ENCODE measurements at regions not wholly inside any gene's neighbourhood (a gene's known extent, or its start where the extent isn't known, plus 50 kb on each side); places are given as distances from the start of the nearest gene placed in this dataset.

- no peak overlapping the region for H2AFZ ChIP-seq (ENCODE audit: low read length)
- no peak for TF ChIP-seq CTCF (conservative IDR thresholded peaks at IDR 0.05; ENCODE audit: low read length)
- TF ChIP-seq EZH2phosphoT487 (IDR thresholded peaks at IDR 0.05; ENCODE audit: borderline replicate concordance, low read depth, low read length) = no peak
- H3K36me3 ChIP-seq (ENCODE audit: insufficient read depth, low read length) = no peaks in the 10 kb centered on the region
- H3K9me3 ChIP-seq (ENCODE audit: low read length) = no peaks in the 10 kb centered on the region
- no peaks in the 10 kb centered on the region for H3K9me2 ChIP-seq (ENCODE audit: insufficient read depth, low read length)
- intact Hi-C loops (cut with micrococcal nuclease; ENCODE audit: unreplicated experiment) = no loop called here
- H3K27ac ChIP-seq (ENCODE audit: low read depth, low read length, poor library complexity, severe bottlenecking) = no peak overlapping the region
- no peak for DNase-seq (ENCODE audit: low spot score)
- no peak overlapping the region for H3K4me2 ChIP-seq (ENCODE audit: low read length)
- H4K20me1 ChIP-seq (ENCODE audit: insufficient read depth, low read length) = no peaks in the 10 kb centered on the region
- ChIA-PET CTCF (ENCODE audit: unreplicated experiment) (no interaction called here), POLR2A (interaction anchor here (0.6 kb wide), 2 partner anchors 29 to 86 kb away, joined by 3 to 4 read pairs; no protein-coding TSS in a partner anchor)
- peaks cover 11% of the 10 kb centered on the region for H3K4me1 ChIP-seq (ENCODE audit: insufficient read depth, low read length, poor library complexity, severe bottlenecking)
- no peaks in the 10 kb centered on the region for H3K79me2 ChIP-seq (ENCODE audit: insufficient read depth, low read depth, low read length)
- H3K4me3 ChIP-seq (ENCODE audit: low read depth, low read length, poor library complexity, severe bottlenecking) = no peak overlapping the region
- BruUV-seq (replicated peaks) = no TSS peak
These were observed 85.3 kb downstream of the CD164 start for GRCh38 chr6:109296971-109297372.

DNA sequence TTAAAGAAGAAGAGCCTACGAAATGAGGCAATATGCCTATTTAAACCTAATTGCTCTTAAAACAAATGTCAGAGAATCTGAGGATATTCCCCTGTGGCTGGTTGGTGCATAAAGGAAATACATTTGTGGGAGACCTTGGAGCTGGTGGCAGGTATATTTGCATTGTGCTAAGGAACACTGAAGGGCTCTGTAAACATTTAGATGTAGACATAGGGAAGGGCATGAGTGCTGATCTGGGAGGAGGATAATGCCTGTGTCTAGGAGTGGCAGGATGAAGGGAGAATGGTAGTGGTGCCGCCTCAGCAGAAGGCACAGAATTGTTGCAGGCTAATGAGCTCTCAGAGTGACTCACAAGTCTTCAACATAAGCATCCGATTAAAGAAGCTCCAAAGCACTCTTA is 85.8 kb downstream of the CD164 start:
- Histone ChIP-seq H2AFZ (ENCODE audit: low read length) (no peak overlapping the region), H3K9me3 (ENCODE audit: low read length) (no peaks in the 10 kb centered on the region), H3K9me2 (ENCODE audit: insufficient read depth, low read length) (no peaks in the 10 kb centered on the region), H4K20me1 (ENCODE audit: insufficient read depth, low read length) (no peaks in the 10 kb centered on the region), H3K79me2 (ENCODE audit: insufficient read depth, low read depth, low read length) (no peaks in the 10 kb centered on the region), H3K36me3 (ENCODE audit: insufficient read depth, low read length) (no peaks in the 10 kb centered on the region), H3K27ac (ENCODE audit: low read depth, low read length, poor library complexity, severe bottlenecking) (no peak overlapping the region), H3K4me3 (ENCODE audit: low read depth, low read length, poor library complexity, severe bottlenecking) (no peak overlapping the region), H3K4me2 (ENCODE audit: low read length) (no peak overlapping the region), H3K4me1 (ENCODE audit: insufficient read depth, low read length, poor library complexity, severe bottlenecking) (peaks cover 11% of the 10 kb centered on the region)
- intact Hi-C loops (cut with micrococcal nuclease; ENCODE audit: unreplicated experiment) = no loop called here
- BruUV-seq (replicated peaks) = no TSS peak
- DNase-seq (ENCODE audit: low spot score) = no peak
- POLR2A ChIA-PET = interaction anchor here (0.5 to 0.6 kb wide), 3 partner anchors 29 to 182 kb away, joined by 3 to 4 read pairs (median 3); no protein-coding TSS in a partner anchor
- CTCF ChIA-PET (ENCODE audit: unreplicated experiment) = no interaction called here
- no peak for TF ChIP-seq EZH2phosphoT487 (IDR thresholded peaks at IDR 0.05; ENCODE audit: borderline replicate concordance, low read depth, low read length)
- no peak for TF ChIP-seq CTCF (conservative IDR thresholded peaks at IDR 0.05; ENCODE audit: low read length)

DNA sequence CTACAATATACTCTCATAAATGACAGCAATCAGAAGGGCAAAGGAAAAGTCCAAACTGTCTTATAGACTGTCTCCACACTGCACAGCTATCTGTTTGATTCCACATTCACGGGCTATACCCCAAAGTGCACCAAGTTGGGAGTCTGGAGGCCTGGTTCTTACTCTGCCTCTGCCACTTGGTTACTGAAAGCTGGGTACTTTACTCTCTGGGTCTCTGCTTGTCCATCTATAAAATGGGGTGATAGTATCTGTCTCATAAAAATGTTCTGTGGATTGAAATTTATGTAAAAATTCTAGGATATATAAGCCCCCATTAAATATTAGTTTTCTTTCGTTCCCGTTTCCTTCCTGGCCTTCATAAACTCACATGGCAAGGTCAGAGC is 86.5 kb downstream of the CD164 start:
- Histone ChIP-seq H3K9me3 (ENCODE audit: low read length) (no peaks in the 10 kb centered on the region), H3K27ac (ENCODE audit: low read depth, low read length, poor library complexity, severe bottlenecking) (no peak overlapping the region), H2AFZ (ENCODE audit: low read length) (no peak overlapping the region), H3K9me2 (ENCODE audit: insufficient read depth, low read length) (no peaks in the 10 kb centered on the region), H3K4me3 (ENCODE audit: low read depth, low read length, poor library complexity, severe bottlenecking) (no peak overlapping the region), H3K79me2 (ENCODE audit: insufficient read depth, low read depth, low read length) (no peaks in the 10 kb centered on the region), H4K20me1 (ENCODE audit: insufficient read depth, low read length) (no peaks in the 10 kb centered on the region), H3K4me1 (ENCODE audit: insufficient read depth, low read length, poor library complexity, severe bottlenecking) (peaks cover 11% of the 10 kb centered on the region), H3K36me3 (ENCODE audit: insufficient read depth, low read length) (no peaks in the 10 kb centered on the region), H3K4me2 (ENCODE audit: low read length) (no peak overlapping the region)
- TF ChIP-seq CTCF (conservative IDR thresholded peaks at IDR 0.05; ENCODE audit: low read length) (no peak), EZH2phosphoT487 (IDR thresholded peaks at IDR 0.05; ENCODE audit: borderline replicate concordance, low read depth, low read length) (no peak)
- ChIA-PET CTCF (ENCODE audit: unreplicated experiment) (no interaction called here), POLR2A (interaction anchor here (0.6 kb wide), 1 partner anchor 1000 kb away, joined by 3 read pairs; no protein-coding TSS in a partner anchor)
- no TSS peak for BruUV-seq (replicated peaks)
- intact Hi-C loops (cut with micrococcal nuclease; ENCODE audit: unreplicated experiment) = no loop called here
- DNase-seq (ENCODE audit: low spot score) = no peak
